ENCODE measurements at regions not wholly inside any gene's neighbourhood (a gene's known extent, or its start where the extent isn't known, plus 50 kb on each side); places are given as distances from the start of the nearest gene placed in this dataset.

DNA sequence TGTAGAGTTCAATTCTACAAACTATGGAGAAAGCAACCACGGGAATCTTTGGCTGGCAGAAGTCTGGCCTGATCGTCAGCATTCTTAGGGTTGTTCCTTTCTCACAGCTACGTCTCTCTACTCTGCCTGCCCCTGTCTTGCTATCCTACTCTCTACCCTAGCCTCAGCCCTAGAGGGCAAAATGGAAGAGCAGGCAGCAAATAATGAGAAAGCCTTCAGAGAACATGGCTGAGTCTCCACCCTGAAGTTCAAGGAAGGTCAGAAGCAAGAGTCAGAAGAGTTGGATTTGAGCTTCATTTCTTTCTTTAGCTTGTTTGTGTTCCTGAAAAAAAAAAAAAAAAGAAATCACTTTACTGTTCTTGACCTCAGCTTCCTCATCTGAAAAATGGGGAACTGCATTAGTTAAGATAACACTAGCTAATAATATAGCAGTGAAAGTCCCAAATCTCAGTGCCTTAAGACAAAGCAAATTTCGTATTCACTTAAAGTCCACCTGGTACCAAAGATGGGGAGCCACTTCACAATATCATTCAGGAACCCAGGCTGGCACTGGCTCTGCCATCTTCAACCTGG, 50.2 kb upstream of the CCND2 start:
- intact Hi-C loops (cut with DNase I) = no loop called here
- H3K27me3 ChIP-seq = no peaks in the 10 kb centered on the region

GRCh38 chr12:4221258-4221620, 52.3 kb upstream of the CCND2 start:
- intact Hi-C loops (cut with DNase I) = no loop called here
- H3K4me1 ChIP-seq = no peaks in the 10 kb centered on the region
- peaks cover 0 to 10% of the 10 kb centered on the region in 2 donors for H3K9me3 ChIP-seq
- no peak for DNase-seq (ENCODE audit: low spot score in 2 of 2)
- H3K27me3 ChIP-seq = no peaks in the 10 kb centered on the region
- no peak overlapping the region for H3K4me3 ChIP-seq
- H3K36me3 ChIP-seq = no peaks in the 10 kb centered on the region
- no peak overlapping the region for H3K27ac ChIP-seq
- TF ChIP-seq, protein P1, sequence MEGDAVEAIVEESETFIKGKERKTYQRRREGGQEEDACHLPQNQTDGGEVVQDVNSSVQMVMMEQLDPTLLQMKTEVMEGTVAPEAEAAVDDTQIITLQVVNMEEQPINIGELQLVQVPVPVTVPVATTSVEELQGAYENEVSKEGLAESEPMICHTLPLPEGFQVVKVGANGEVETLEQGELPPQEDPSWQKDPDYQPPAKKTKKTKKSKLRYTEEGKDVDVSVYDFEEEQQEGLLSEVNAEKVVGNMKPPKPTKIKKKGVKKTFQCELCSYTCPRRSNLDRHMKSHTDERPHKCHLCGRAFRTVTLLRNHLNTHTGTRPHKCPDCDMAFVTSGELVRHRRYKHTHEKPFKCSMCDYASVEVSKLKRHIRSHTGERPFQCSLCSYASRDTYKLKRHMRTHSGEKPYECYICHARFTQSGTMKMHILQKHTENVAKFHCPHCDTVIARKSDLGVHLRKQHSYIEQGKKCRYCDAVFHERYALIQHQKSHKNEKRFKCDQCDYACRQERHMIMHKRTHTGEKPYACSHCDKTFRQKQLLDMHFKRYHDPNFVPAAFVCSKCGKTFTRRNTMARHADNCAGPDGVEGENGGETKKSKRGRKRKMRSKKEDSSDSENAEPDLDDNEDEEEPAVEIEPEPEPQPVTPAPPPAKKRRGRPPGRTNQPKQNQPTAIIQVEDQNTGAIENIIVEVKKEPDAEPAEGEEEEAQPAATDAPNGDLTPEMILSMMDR (IDR thresholded peaks at IDR 0.05) = no peak

More for the DNA sequence above, 50.2 kb upstream of the CCND2 start:
- H3K4me3 ChIP-seq = no peak overlapping the region
- H3K4me1 ChIP-seq = no peaks in the 10 kb centered on the region
- TF ChIP-seq, protein P1 (IDR thresholded peaks at IDR 0.05) = no peak
- no peaks in the 10 kb centered on the region for H3K36me3 ChIP-seq
- no peak for DNase-seq (ENCODE audit: low spot score in 2 of 2)
- H3K9me3 ChIP-seq = peaks cover 0 to 10% of the 10 kb centered on the region in 2 donors
- H3K27ac ChIP-seq = no peak overlapping the region

- Histone ChIP-seq H3K36me3 (no peaks in the 10 kb centered on the region), H3K4me3 (no peak overlapping the region), H3K27me3 (no peaks in the 10 kb centered on the region), H3K27ac (no peak overlapping the region), H3K4me1 (no peaks in the 10 kb centered on the region), H3K9me3 (peaks cover 0 to 10% of the 10 kb centered on the region in 2 donors)
- intact Hi-C loops (cut with DNase I) = no loop called here
- no peak for DNase-seq (ENCODE audit: low spot score in 2 of 2)
- TF ChIP-seq, protein P1 (IDR thresholded peaks at IDR 0.05) = no peak
These were observed 52.9 kb upstream of the CCND2 start for GRCh38 chr12:4220536-4221257.

- TF ChIP-seq, protein P1 (IDR thresholded peaks at IDR 0.05) = no peak
- H3K27ac ChIP-seq = no peak overlapping the region
- DNase-seq (ENCODE audit: low spot score in 2 of 2) = no peak
- intact Hi-C loops (cut with DNase I) = loop anchor here (1.0 kb wide), 1 partner anchor 43 kb away; no protein-coding TSS in a partner anchor
- H3K4me3 ChIP-seq = no peak overlapping the region
- peaks cover 0 to 2% of the 10 kb centered on the region in 2 donors for H3K9me3 ChIP-seq
- no peaks in the 10 kb centered on the region for H3K4me1 ChIP-seq
- H3K36me3 ChIP-seq = no peaks in the 10 kb centered on the region
- no peaks in the 10 kb centered on the region for H3K27me3 ChIP-seq
These were observed 56.5 kb upstream of the CCND2 start for GRCh38 chr12:4217091-4217490.

DNA sequence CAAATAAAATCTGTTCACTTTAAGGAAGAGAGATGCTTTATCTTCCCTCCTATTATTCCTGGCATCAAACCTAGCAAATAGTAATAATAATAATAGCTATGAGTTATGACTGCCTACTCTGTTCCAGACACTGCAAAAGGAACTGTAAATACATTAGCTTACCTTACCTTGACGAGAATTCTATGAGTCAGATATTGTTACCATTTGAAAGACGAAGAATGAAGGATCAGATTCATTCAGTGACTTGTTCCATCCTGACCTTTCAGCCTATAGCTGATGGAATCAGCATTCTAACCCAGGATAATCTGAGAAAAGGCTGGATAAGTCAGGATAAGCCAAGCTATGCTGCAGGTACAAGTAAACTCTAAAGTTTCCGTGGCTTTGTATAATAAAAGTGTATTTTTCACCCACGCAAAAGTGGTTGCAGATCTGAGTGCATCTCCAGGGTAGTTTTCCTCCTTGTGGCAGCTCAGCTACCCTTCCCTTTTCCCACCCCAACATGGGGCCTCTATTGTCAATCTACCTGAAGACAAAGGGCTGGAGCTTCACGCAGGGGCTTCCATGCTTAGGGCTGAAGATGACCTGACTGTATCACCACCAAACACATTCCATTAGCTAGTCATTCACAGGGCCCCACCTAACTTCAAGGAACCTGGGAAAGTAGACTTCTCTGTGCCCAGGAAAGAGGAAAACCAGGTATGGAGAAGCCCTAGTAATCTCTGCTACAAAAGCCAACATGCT, 57.2 kb upstream of the CCND2 start:
- Histone ChIP-seq H3K27ac (no peak overlapping the region), H3K9me3 (no peaks in the 10 kb centered on the region), H3K36me3 (no peaks in the 10 kb centered on the region), H3K4me3 (no peak overlapping the region), H3K4me1 (no peaks in the 10 kb centered on the region), H3K27me3 (no peaks in the 10 kb centered on the region)
- DNase-seq (ENCODE audit: low spot score in 2 of 2) = no peak
- TF ChIP-seq, protein P1 (IDR thresholded peaks at IDR 0.05) = no peak
- intact Hi-C loops (cut with DNase I) = no loop called here

Measured in ascending aorta (tissue), 2 donors.